Fibroblast of pulmonary artery (primary cell): ENCODE measurements at regions not wholly inside any gene's neighbourhood (a gene's known extent, or its start where the extent isn't known, plus 50 kb on each side); places are given as distances from the start of the nearest gene placed in this dataset.

Experiments
- DNase-seq: peaks from one replicate; pipeline ENCODE4 v3.0.0-alpha.2; 2010; ENCODE audit warnings: low read depth
- H3K4me3 ChIP-seq: replicated peaks from 2 replicates; pipeline ENCODE4 v1.5.1; 2011; ENCODE audit warnings: low read depth, mild to moderate bottlenecking, control low read depth, low read length, moderate library complexity
- CTCF ChIP-seq: IDR thresholded peaks from 2 replicates; pipeline ENCODE4 v1.5.1; 2011; ENCODE audit warnings: mild to moderate bottlenecking, control low read depth, low read length, inconsistent platforms; ENCODE audit errors: missing control alignments

GRCh38 chr19:32041681-32042292, 303.6 kb upstream of the ZNF507 start:
- TF ChIP-seq CTCF, result peak; percentile 76
- H3K4me3 ChIP-seq, result no peak overlapping the region
- peak; percentile 43 for DNase-seq

- TF ChIP-seq CTCF, result no peak
- DNase-seq, result no peak
- H3K4me3 ChIP-seq, result no peak overlapping the region
These were observed 297.6 kb upstream of the ZNF507 start for GRCh38 chr19:32047788-32048187.

GRCh38 chr19:32053376-32053775, 292.0 kb upstream of the ZNF507 start:
- H3K4me3 ChIP-seq, result no peak overlapping the region

GRCh38 chr19:32053861-32054260, 291.5 kb upstream of the ZNF507 start:
- TF ChIP-seq CTCF, result no peak
- no peak overlapping the region for H3K4me3 ChIP-seq

More at GRCh38 chr19:32053376-32053775, 292.0 kb upstream of the ZNF507 start:
- TF ChIP-seq CTCF, result no peak
- no peak for DNase-seq

GRCh38 chr19:32058131-32058530, 287.3 kb upstream of the ZNF507 start:
- DNase-seq, result no peak
- H3K4me3 ChIP-seq, result no peak overlapping the region
- no peak for TF ChIP-seq CTCF

More at GRCh38 chr19:32053861-32054260, 291.5 kb upstream of the ZNF507 start:
- no peak for DNase-seq

- no peak overlapping the region for H3K4me3 ChIP-seq
- no peak for DNase-seq
- no peak for TF ChIP-seq CTCF
These were observed 284.1 kb upstream of the ZNF507 start for GRCh38 chr19:32061315-32061714.

- TF ChIP-seq CTCF, result no peak
- DNase-seq, result no peak
- H3K4me3 ChIP-seq, result no peak overlapping the region
These were observed 281.8 kb upstream of the ZNF507 start for GRCh38 chr19:32063601-32064000.
